HG02870 (cell line): ENCODE measurements at regions not wholly inside any gene's neighbourhood (a gene's known extent, or its start where the extent isn't known, plus 50 kb on each side); places are given as distances from the start of the nearest gene placed in this dataset.
A peak's percentile ranks its signal among the peaks of the same experiment; 100 is the strongest.

Source experiments
- ATAC-seq: cut with Tn5 transposase; IDR thresholded peaks from one replicate; pipeline ENCODE4 v1.9.1; 2021; ENCODE audit warnings: mild to moderate bottlenecking, moderate library complexity; ENCODE audit not compliant: unreplicated experiment

GRCh38 chr4:152100379-152101201 lies 339.8 kb upstream of the GATB start:
- ATAC-seq = no peak

- no peak for ATAC-seq
Observed at GRCh38 chr4:152099981-152100378, 339.2 kb upstream of the GATB start.

- no peak for ATAC-seq
Observed at GRCh38 chr4:152099555-152099954, 338.7 kb upstream of the GATB start.

DNA sequence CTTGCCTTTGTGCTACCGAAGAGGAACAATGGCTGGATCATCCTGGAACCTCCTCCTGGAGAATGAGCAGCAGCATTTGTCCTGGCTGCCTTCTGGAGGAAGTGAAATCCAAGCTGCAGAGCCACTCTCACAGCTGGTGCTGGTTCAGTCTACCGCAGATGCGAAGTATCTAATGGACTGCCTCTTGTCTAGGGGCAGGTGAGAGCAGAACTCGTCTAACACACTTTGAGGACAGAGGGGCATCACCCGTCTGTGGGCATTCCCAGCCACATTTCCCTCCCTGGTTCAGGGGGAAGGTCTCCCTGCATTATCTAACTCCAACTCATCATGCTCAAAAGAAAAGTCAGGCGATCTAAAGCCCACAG lies 338.2 kb upstream of the GATB start:
- no peak for ATAC-seq

- ATAC-seq = no peak
Observed at GRCh38 chr4:152098365-152099060, 337.7 kb upstream of the GATB start.

DNA sequence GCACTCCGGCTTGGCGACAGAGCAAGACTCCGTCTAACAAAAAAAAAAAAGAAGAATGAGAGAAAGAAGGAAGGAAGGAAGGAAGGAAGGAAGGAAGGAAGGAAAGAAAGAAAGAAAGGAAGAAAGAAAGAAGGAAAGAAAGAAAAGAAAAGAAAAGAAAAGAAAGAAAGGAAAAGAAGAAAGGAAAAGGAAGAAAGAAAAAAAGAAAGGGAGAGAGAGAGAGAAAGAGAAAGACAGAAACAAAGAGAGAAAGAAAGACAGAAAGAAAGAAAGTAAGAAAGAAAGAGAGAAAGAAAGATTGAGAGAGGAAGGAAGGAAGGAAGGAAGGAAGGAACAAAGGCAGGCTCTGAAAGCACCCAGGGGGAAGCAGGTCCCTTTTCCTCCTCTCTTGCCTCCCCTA lies 336.6 kb upstream of the GATB start:
- ATAC-seq = no peak

DNA sequence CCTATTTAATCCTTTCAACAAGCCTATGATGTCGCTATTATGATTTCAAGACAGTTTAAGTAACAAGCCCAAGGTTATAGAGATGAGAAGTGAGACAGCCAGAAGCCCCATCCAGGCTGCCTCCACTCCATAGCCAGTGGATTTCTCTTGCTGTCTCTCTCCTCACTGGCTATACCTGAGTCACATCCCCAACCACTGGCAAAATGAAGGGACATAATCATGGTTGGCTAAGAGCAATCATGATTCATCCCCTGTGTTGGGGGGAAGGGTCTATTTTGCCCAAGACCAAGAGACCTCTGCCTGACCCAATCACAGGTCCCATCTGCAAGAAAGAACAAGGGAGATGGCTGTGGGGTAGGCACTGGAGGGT lies 334.9 kb upstream of the GATB start:
- ATAC-seq = no peak

- ATAC-seq = no peak
Observed at GRCh38 chr4:152094970-152095700, 334.3 kb upstream of the GATB start.

DNA sequence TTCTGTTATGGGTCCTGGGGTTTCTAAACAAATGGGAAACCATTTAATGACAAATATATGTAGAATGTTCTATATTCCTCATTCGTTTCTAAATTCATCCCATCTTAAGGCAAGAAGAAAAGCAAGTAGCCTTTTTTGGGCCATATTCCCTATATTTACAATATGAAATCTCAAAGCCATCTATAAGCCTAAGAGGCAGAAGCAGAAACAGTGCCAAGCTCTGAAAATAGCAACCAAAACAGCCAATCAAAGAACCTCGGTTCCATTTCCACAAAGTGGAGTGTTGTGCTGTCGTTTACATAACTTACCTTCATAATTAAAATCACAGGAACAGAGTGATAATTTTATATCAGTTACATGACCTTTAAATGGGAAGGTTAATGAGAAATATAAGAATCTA lies 330.6 kb upstream of the GATB start:
- no peak for ATAC-seq

GRCh38 chr4:152090543-152090942 lies 329.7 kb upstream of the GATB start:
- peak; percentile 54 for ATAC-seq

DNA sequence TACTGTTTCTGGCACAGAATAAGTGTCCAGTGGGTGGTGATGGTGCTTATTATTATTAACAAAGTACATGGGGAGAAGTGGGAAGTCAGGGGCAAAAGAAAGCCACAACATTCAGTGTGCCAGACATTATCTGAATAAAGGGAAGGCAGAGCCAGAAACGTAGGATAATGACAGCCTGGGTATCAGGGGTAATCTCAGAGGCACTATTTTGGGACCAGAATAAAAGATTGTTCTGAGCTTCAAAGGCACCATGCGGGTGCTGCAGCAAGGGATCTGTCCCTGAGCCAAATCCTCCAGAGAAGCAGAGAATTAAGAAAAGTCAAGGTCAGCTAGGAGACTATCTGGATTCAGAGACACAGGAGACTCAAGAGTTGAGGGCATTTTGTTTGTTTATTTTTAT lies 328.8 kb upstream of the GATB start:
- ATAC-seq = no peak

DNA sequence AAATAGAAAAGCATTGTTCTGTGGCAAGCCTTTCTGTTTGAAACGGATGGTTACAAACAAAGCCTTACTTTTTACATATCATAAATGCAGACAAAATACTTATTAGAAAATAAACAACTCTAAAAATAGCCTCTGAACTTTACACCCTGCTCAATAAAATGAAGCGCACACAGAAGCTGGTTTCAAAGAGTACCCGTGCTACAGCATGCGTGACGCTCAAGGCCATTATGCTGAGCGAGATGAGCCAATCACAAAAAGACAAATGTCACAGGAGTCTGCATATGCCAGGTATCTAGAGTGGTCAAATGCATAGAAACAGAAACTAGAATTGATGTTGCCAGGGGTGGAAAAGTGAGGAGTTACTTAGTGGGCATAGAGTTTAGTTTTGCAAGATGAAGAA lies 326.5 kb upstream of the GATB start:
- no peak for ATAC-seq

GRCh38 chr4:152085657-152086056 lies 324.9 kb upstream of the GATB start:
- ATAC-seq = no peak

DNA sequence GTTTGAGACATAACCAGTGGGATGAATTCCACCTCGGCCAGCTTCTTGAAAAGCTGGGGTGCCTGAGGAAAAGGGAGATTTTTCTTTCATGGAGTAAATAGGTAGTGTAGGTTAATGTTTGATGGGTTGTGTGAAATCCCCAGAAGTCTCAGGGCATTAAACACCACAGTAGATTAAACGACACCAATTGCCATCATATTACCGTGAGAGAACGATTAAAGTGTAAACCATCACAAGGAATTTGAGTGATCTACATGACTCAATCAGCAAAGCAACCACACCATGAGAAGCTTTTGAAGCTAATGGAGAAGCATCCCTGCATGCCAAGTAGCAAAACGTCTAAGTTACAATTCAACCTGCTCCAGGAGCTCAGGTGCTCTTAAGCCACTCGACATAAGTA lies 322.5 kb upstream of the GATB start:
- no peak for ATAC-seq

- peak; percentile 91 for ATAC-seq
Observed at GRCh38 chr4:152081024-152081423, 320.2 kb upstream of the GATB start.

GRCh38 chr4:152079543-152080293 lies 318.9 kb upstream of the GATB start:
- ATAC-seq = no peak

DNA sequence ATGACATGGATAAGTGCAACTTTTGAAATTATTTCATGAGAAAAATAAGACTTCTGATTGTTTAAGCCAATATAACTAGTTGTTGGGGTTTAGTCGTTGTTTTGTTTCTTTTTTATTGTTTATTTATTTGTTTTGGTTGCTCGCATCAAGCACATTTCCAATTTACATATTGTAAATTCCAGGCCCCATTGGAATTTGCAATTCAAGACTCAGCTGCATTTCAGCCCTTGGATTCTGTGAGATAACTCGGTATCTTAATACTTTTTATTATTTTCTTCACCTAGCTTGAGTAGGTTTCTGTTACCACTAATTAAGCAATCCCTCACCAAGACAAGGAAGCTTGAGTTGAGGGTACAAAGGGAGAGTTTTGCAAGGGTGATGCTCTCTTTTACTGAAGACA lies 318.3 kb upstream of the GATB start:
- no peak for ATAC-seq

DNA sequence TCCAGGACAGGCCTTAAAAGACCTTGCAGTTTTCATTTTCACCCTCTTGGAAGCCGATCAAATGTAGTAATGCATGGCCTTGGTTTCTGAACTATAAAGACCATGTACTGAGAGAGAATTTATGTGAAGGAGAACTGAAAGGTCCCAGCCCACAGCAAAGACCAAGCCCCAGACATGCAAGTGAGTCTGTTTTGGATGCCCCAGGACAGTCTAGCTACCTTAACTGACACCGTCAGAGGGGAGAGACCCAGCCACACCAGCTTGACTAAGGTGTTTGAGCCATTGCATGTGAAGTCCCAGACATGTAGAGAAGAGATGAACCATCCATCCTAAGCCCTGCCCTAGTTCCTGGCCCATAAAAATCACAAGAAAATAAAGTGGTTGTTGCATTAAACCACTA lies 316.8 kb upstream of the GATB start:
- no peak for ATAC-seq

DNA sequence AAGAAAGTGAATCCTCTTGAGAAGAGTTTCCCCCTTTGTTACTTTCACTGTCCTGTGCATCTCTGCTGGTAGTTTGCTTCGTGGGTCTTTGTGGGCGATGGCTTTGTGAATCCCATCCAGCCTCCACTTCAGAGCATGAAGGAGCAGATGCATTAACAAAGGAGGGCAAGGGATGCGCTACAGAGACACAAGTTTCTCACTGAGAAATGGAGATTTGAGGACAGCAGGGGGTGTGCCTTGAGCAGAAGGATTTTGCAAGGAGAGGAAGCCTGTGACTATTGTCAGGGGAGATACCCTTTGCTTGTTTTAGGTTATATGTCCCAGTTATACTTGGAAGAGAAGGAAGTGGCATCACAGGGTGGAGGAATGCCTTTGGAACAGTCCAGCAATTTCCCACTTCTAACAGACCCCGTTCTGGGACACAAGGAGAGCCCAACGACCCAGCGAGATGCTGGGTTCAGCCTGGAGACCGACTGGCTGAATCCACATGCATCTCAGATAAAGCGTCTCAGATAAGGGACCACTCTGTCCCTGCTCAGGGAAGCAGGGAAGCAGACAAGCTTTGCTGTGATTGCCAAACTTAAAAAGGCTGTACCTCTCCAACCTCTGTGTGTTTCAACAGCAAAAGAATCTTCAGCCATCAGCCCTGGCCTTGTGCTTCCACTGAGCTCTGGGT lies 314.6 kb upstream of the GATB start:
- no peak for ATAC-seq

DNA sequence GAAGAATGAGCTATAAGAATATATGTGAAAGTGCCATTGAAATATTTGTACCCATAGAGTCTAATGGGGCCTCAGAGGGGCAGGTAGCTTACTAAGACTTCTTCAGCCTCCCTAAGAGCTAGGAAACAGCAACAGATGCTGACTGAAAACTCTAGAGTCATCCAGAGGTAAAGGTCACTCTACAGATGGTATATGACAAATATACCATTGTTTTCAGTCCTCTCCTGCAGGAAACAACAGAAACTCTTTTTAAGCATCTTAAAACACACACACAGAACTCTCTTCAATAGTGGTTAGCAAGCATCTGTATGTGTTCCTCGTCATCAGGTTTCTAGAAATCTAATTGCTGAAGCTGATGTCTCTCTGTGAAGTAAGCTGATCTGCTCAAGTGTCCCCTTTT lies 313.8 kb upstream of the GATB start:
- no peak for ATAC-seq

DNA sequence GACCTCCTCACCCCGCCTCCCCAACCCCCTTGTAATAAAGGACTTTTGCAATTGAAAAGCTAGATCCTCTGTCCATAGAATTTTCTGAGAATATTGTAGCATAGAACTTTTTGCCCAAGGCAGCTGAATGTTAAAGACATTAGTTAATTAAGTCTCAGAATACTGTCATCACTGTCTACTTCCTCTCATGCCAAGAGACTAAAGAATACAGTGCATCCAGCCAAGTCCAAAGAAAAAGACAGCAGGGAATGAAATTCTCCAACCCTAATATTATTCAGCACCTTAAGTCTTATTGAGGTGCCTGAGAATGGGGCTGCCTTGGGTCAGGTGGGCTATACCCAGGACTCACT lies 313.3 kb upstream of the GATB start:
- no peak for ATAC-seq
